ENCODE measurements at regions not wholly inside any gene's neighbourhood (a gene's known extent, or its start where the extent isn't known, plus 50 kb on each side); places are given as distances from the start of the nearest gene placed in this dataset.

GRCh38 chr3:110614186-110614585 is 457.4 kb upstream of the NECTIN3 start:
- no peak overlapping the region for H3K27ac ChIP-seq (ENCODE audit: low read length)
- Mint-ChIP-seq H3K27ac (no peak overlapping the region), H3K9me3 (peaks cover 4 to 5% of the 10 kb centered on the region in 2 donors), H3K27me3 (ENCODE audit: low read depth in 2 of 2) (no peaks in the 10 kb centered on the region), H3K4me3 (no peak overlapping the region), H3K4me1 (no peaks in the 10 kb centered on the region), H3K36me3 (no peaks in the 10 kb centered on the region)
- no peaks in the 10 kb centered on the region for H3K9me3 ChIP-seq (ENCODE audit: control insufficient read depth, insufficient read depth, low read length)
- no peak overlapping the region for H3K4me3 ChIP-seq (ENCODE audit: low read length)
- DNase-seq (no peak), ATAC-seq (no peak)
- H3K36me3 ChIP-seq (ENCODE audit: control insufficient read depth, insufficient read depth, low read length): no peaks in the 10 kb centered on the region
- TF ChIP-seq CTCF (IDR thresholded peaks at IDR 0.05): no peak
- H3K4me1 ChIP-seq (ENCODE audit: control insufficient read depth, insufficient read depth, low read length): no peaks in the 10 kb centered on the region
- intact Hi-C loops (cut with micrococcal nuclease): no loop called here
- WGBS (ENCODE audit: insufficient coverage): 83% methylated on average over 2 of the region's 2 CpGs
- H3K27me3 ChIP-seq (ENCODE audit: control insufficient read depth, insufficient read depth, low read length): no peaks in the 10 kb centered on the region

GRCh38 chr3:110615454-110615853 is 456.2 kb upstream of the NECTIN3 start:
- no peak for DNase-seq
- Histone ChIP-seq H3K27ac (ENCODE audit: low read length) (no peak overlapping the region), H3K27me3 (ENCODE audit: control insufficient read depth, insufficient read depth, low read length) (no peaks in the 10 kb centered on the region), H3K4me1 (ENCODE audit: control insufficient read depth, insufficient read depth, low read length) (no peaks in the 10 kb centered on the region), H3K36me3 (ENCODE audit: control insufficient read depth, insufficient read depth, low read length) (no peaks in the 10 kb centered on the region), H3K4me3 (ENCODE audit: low read length) (no peak overlapping the region), H3K9me3 (ENCODE audit: control insufficient read depth, insufficient read depth, low read length) (no peaks in the 10 kb centered on the region)
- Mint-ChIP-seq H3K4me1 (no peaks in the 10 kb centered on the region), H3K27ac (no peak overlapping the region), H3K36me3 (no peaks in the 10 kb centered on the region), H3K27me3 (ENCODE audit: low read depth in 2 of 2) (no peaks in the 10 kb centered on the region), H3K9me3 (peaks cover 4 to 7% of the 10 kb centered on the region in 2 donors), H3K4me3 (no peak overlapping the region)
- 100% methylated on average over 1 of the region's 1 CpG for WGBS (ENCODE audit: insufficient coverage)
- no peak for ATAC-seq
- intact Hi-C loops (cut with micrococcal nuclease): no loop called here
- no peak for TF ChIP-seq CTCF (IDR thresholded peaks at IDR 0.05)

GRCh38 chr3:110618512-110619226 is 452.9 kb upstream of the NECTIN3 start:
- DNase-seq (no peak), ATAC-seq (no peak)
- H3K4me1 Mint-ChIP-seq: no peaks in the 10 kb centered on the region
- Histone ChIP-seq H3K27ac (ENCODE audit: low read length) (no peak overlapping the region), H3K4me3 (ENCODE audit: low read length) (no peak overlapping the region), H3K9me3 (ENCODE audit: control insufficient read depth, insufficient read depth, low read length) (no peaks in the 10 kb centered on the region), H3K36me3 (ENCODE audit: control insufficient read depth, insufficient read depth, low read length) (no peaks in the 10 kb centered on the region), H3K27me3 (ENCODE audit: control insufficient read depth, insufficient read depth, low read length) (no peaks in the 10 kb centered on the region), H3K4me1 (ENCODE audit: control insufficient read depth, insufficient read depth, low read length) (no peaks in the 10 kb centered on the region)
- WGBS (ENCODE audit: insufficient coverage): 92% methylated on average over 1 of the region's 2 CpGs
- no peak overlapping the region for H3K4me3 Mint-ChIP-seq
- no peak overlapping the region for H3K27ac Mint-ChIP-seq
- intact Hi-C loops (cut with micrococcal nuclease): no loop called here
- no peaks in the 10 kb centered on the region for H3K36me3 Mint-ChIP-seq
- TF ChIP-seq CTCF (IDR thresholded peaks at IDR 0.05): no peak
- H3K27me3 Mint-ChIP-seq (ENCODE audit: low read depth in 2 of 2): no peaks in the 10 kb centered on the region
- peaks cover 1 to 8% of the 10 kb centered on the region in 2 donors for H3K9me3 Mint-ChIP-seq

- no peaks in the 10 kb centered on the region for H3K27me3 ChIP-seq (ENCODE audit: control insufficient read depth, insufficient read depth, low read length)
- H3K4me1 Mint-ChIP-seq: no peaks in the 10 kb centered on the region
- H3K36me3 ChIP-seq (ENCODE audit: control insufficient read depth, insufficient read depth, low read length): no peaks in the 10 kb centered on the region
- no peaks in the 10 kb centered on the region for H3K27me3 Mint-ChIP-seq (ENCODE audit: low read depth in 2 of 2)
- H3K4me1 ChIP-seq (ENCODE audit: control insufficient read depth, insufficient read depth, low read length): no peaks in the 10 kb centered on the region
- DNase-seq: no peak
- intact Hi-C loops (cut with micrococcal nuclease): no loop called here
- no peak overlapping the region for H3K27ac Mint-ChIP-seq
- H3K4me3 ChIP-seq (ENCODE audit: low read length): no peak overlapping the region
- H3K27ac ChIP-seq (ENCODE audit: low read length): no peak overlapping the region
- TF ChIP-seq CTCF (IDR thresholded peaks at IDR 0.05): no peak
- H3K9me3 ChIP-seq (ENCODE audit: control insufficient read depth, insufficient read depth, low read length): no peaks in the 10 kb centered on the region
- no peaks in the 10 kb centered on the region for H3K36me3 Mint-ChIP-seq
- 61% methylated on average over 3 of the region's 4 CpGs for WGBS (ENCODE audit: insufficient coverage)
- ATAC-seq: no peak
- H3K4me3 Mint-ChIP-seq: no peak overlapping the region
- H3K9me3 Mint-ChIP-seq: peaks cover 0 to 4% of the 10 kb centered on the region in 2 donors
These were observed 451.5 kb upstream of the NECTIN3 start for GRCh38 chr3:110620118-110620517.
